GM23338 (cell line): ENCODE measurements at regions not wholly inside any gene's neighbourhood (a gene's known extent, or its start where the extent isn't known, plus 50 kb on each side); places are given as distances from the start of the nearest gene placed in this dataset.

Experiments
- ATAC-seq: fragments of 200-7000 bp; cut with Tn5 transposase; 3 replicates; pipeline ENCODE4 v1.9.1; 2020
- DNase-seq: peaks from one replicate; pipeline ENCODE4 v3.0.0-alpha.2; 2015; ENCODE audit warnings: low spot score
- H2AFZ ChIP-seq: fragments of 200-600 bp; sonication (generic); 2 replicates; pipeline ENCODE4 v1.8.0; 2016; ENCODE audit warnings: antibody characterized with exemption, mild to moderate bottlenecking, moderate library complexity
- H3F3A ChIP-seq: fragments of 200-600 bp; sonication (generic); replicated peaks from 2 replicates; pipeline ENCODE4 v1.8.0; 2017; ENCODE audit warnings: antibody characterized with exemption, mixed run types, low read depth
- H3K27ac ChIP-seq: fragments of 200-600 bp; sonication (generic); 2 replicates; pipeline ENCODE4 v1.6.1; 2016; ENCODE audit warnings: low read depth
- H3K27me3 ChIP-seq: fragments of 200-600 bp; sonication (generic); 2 replicates; pipeline ENCODE4 v1.8.0; 2016; ENCODE audit warnings: mild to moderate bottlenecking, mixed run types, moderate library complexity; ENCODE audit not compliant: insufficient read depth
- H3K36me3 ChIP-seq: fragments of 200-600 bp; sonication (generic); 2 replicates; pipeline ENCODE4 v1.8.0; 2016; ENCODE audit warnings: mild to moderate bottlenecking; ENCODE audit not compliant: insufficient read depth
- H3K4me1 ChIP-seq: fragments of 200-600 bp; sonication (generic); 2 replicates; pipeline ENCODE4 v1.8.0; 2016; ENCODE audit warnings: mild to moderate bottlenecking, moderate library complexity; ENCODE audit not compliant: insufficient read depth
- H3K4me2 ChIP-seq: fragments of 200-600 bp; sonication (generic); 2 replicates; pipeline ENCODE4 v1.7.1; 2017; ENCODE audit warnings: mixed run types
- H3K4me3 ChIP-seq: fragments of 200-600 bp; sonication (generic); 2 replicates; pipeline ENCODE4 v1.6.1; 2016; ENCODE audit warnings: mixed run types
- H3K79me2 ChIP-seq: fragments of 200-600 bp; sonication (generic); replicated peaks from 2 replicates; pipeline ENCODE4 v1.8.0; 2017; ENCODE audit warnings: mild to moderate bottlenecking; ENCODE audit not compliant: insufficient read depth
- H3K9me2 ChIP-seq: fragments of 200-600 bp; sonication (generic); 2 replicates; pipeline ENCODE4 v1.8.0; 2017; ENCODE audit not compliant: insufficient read depth
- H4K20me1 ChIP-seq: fragments of 200-600 bp; sonication (generic); replicated peaks from 2 replicates; pipeline ENCODE4 v1.8.0; 2017; ENCODE audit warnings: mild to moderate bottlenecking; ENCODE audit not compliant: insufficient read depth
- H3K27ac Mint-ChIP-seq: 2 replicates; pipeline ENCODE4 v1.8.0; 2020; ENCODE audit warnings: inconsistent platforms, mild to moderate bottlenecking, moderate library complexity, mixed read lengths
- H3K27me3 Mint-ChIP-seq: 3 replicates; pipeline ENCODE4 v1.8.0; 2022; ENCODE audit warnings: low read depth, mild to moderate bottlenecking, moderate library complexity, mixed read lengths, inconsistent platforms; ENCODE audit not compliant: insufficient read depth, poor library complexity
- H3K36me3 Mint-ChIP-seq: 3 replicates; pipeline ENCODE4 v1.8.0; 2021; ENCODE audit warnings: low read depth, mild to moderate bottlenecking, inconsistent platforms, moderate library complexity, mixed read lengths
- H3K4me1 Mint-ChIP-seq: 3 replicates; pipeline ENCODE4 v1.8.0; 2020; ENCODE audit warnings: mild to moderate bottlenecking, inconsistent platforms, mixed read lengths
- H3K4me3 Mint-ChIP-seq: 3 replicates; pipeline ENCODE4 v1.8.0; 2021; ENCODE audit warnings: moderate library complexity, mild to moderate bottlenecking, inconsistent platforms, mixed read lengths
- H3K9me3 Mint-ChIP-seq: 3 replicates; pipeline ENCODE4 v1.8.0; 2020; ENCODE audit warnings: moderate library complexity, mild to moderate bottlenecking, inconsistent platforms, mixed read lengths
- CREB1 ChIP-seq: fragments of 250-450 bp; sonication (Bioruptor Pico); IDR thresholded peaks from 2 replicates; pipeline ENCODE4 v1.5.0; 2020; ENCODE audit warnings: low read depth, mild to moderate bottlenecking, moderate library complexity
- EZH2 ChIP-seq: fragments of 200-600 bp; sonication (generic); IDR thresholded peaks from one replicate; pipeline ENCODE4 v1.8.0; 2017; ENCODE audit warnings: antibody characterized with exemption, mild to moderate bottlenecking, low read depth; ENCODE audit not compliant: unreplicated experiment
- EZH2phosphoT487 ChIP-seq: fragments of 200-600 bp; sonication (generic); IDR thresholded peaks from one replicate; pipeline ENCODE4 v1.8.1; 2018; ENCODE audit warnings: antibody characterized with exemption; ENCODE audit not compliant: unreplicated experiment
- JUNB ChIP-seq: IDR thresholded peaks from one replicate; pipeline ENCODE4 v1.6.1; 2016; ENCODE audit warnings: antibody characterized with exemption; ENCODE audit not compliant: unreplicated experiment
- NANOG ChIP-seq: IDR thresholded peaks from 2 replicates; pipeline ENCODE4 v1.6.1; 2016; ENCODE audit warnings: antibody characterized with exemption, borderline replicate concordance
- POLR2AphosphoS5 ChIP-seq: IDR thresholded peaks from 2 replicates; pipeline ENCODE4 v1.6.1; 2016; ENCODE audit warnings: antibody characterized with exemption, low read depth
- STAT1 ChIP-seq: IDR thresholded peaks from one replicate; pipeline ENCODE4 v1.6.1; 2016; ENCODE audit warnings: antibody characterized with exemption; ENCODE audit not compliant: unreplicated experiment
- ZNF114 ChIP-seq: fragments of 250-450 bp; sonication (Bioruptor Pico); IDR thresholded peaks from 2 replicates; pipeline ENCODE4 v1.5.0; 2020; ENCODE audit warnings: mild to moderate bottlenecking, moderate library complexity
- ZNF331 ChIP-seq: fragments of 250-450 bp; sonication (Bioruptor Pico); IDR thresholded peaks from 2 replicates; pipeline ENCODE4 v1.5.0; 2020; ENCODE audit warnings: low read depth, mild to moderate bottlenecking, moderate library complexity
- TF ChIP-seq, protein P1 (sequence below), 2 experiments: fragments of 200-600 bp in 1 of 2; sonication (generic) in 1 of 2; conservative IDR thresholded peaks; 2 replicates each; pipeline versions ENCODE4 v1.5.1 to v1.6.1; 2016 to 2017; ENCODE audit warnings: antibody characterized with exemption in 2 of 2, low read depth in 2 of 2, mild to moderate bottlenecking in 2 of 2, moderate library complexity in 1 of 2
- TF ChIP-seq, protein P2 (sequence below): IDR thresholded peaks from 2 replicates; pipeline ENCODE4 v1.6.1; 2016; ENCODE audit warnings: antibody characterized with exemption
- TF ChIP-seq, protein P3 (sequence below): fragments of 250-450 bp; sonication (Bioruptor Pico); IDR thresholded peaks from 2 replicates; pipeline ENCODE4 v1.5.0; 2020; ENCODE audit warnings: mild to moderate bottlenecking, moderate library complexity
- TF ChIP-seq, protein P4 (sequence below): IDR thresholded peaks from one replicate; pipeline ENCODE4 v1.6.1; 2018; ENCODE audit warnings: antibody characterized with exemption; ENCODE audit not compliant: unreplicated experiment

DNA sequence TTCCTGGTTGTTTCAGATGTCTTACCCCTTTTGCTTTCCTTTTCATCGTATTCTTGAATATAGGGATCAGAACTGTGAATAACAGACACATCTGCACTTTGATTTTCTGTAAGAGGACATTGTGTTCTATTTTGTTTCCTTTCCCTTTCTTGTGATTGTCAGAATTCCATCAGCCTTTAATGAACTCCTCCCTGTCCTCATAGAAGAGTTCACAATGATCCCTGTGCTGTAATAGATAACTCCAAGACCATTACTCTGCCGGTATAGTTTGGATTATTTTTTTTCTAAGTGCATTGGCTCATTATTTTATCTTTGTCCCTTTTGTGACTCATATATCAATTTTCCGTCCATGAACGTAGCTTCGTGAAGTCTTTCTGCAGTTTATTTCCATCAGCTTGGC lies 59.7 kb upstream of the PRDM8 start:
- no peaks in the 10 kb centered on the region for H3K79me2 ChIP-seq
- no peak for TF ChIP-seq JUNB
- TF ChIP-seq, protein P1, sequence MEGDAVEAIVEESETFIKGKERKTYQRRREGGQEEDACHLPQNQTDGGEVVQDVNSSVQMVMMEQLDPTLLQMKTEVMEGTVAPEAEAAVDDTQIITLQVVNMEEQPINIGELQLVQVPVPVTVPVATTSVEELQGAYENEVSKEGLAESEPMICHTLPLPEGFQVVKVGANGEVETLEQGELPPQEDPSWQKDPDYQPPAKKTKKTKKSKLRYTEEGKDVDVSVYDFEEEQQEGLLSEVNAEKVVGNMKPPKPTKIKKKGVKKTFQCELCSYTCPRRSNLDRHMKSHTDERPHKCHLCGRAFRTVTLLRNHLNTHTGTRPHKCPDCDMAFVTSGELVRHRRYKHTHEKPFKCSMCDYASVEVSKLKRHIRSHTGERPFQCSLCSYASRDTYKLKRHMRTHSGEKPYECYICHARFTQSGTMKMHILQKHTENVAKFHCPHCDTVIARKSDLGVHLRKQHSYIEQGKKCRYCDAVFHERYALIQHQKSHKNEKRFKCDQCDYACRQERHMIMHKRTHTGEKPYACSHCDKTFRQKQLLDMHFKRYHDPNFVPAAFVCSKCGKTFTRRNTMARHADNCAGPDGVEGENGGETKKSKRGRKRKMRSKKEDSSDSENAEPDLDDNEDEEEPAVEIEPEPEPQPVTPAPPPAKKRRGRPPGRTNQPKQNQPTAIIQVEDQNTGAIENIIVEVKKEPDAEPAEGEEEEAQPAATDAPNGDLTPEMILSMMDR (conservative IDR thresholded peaks at IDR 0.05; ENCODE audit: low read depth in 2 of 2), result no peak
- TF ChIP-seq NANOG, result no peak
- no peak for TF ChIP-seq CREB1 (CRISPR knock-in tag)
- no peak for TF ChIP-seq STAT1
- TF ChIP-seq ZNF114 (CRISPR knock-in tag), result no peak
- no peak for TF ChIP-seq ZNF331 (CRISPR knock-in tag)
- TF ChIP-seq, protein P2, sequence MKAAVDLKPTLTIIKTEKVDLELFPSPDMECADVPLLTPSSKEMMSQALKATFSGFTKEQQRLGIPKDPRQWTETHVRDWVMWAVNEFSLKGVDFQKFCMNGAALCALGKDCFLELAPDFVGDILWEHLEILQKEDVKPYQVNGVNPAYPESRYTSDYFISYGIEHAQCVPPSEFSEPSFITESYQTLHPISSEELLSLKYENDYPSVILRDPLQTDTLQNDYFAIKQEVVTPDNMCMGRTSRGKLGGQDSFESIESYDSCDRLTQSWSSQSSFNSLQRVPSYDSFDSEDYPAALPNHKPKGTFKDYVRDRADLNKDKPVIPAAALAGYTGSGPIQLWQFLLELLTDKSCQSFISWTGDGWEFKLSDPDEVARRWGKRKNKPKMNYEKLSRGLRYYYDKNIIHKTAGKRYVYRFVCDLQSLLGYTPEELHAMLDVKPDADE, result no peak
- no peak for TF ChIP-seq EZH2phosphoT487
- no peak for TF ChIP-seq EZH2
- TF ChIP-seq POLR2AphosphoS5, result no peak
- TF ChIP-seq, protein P3, sequence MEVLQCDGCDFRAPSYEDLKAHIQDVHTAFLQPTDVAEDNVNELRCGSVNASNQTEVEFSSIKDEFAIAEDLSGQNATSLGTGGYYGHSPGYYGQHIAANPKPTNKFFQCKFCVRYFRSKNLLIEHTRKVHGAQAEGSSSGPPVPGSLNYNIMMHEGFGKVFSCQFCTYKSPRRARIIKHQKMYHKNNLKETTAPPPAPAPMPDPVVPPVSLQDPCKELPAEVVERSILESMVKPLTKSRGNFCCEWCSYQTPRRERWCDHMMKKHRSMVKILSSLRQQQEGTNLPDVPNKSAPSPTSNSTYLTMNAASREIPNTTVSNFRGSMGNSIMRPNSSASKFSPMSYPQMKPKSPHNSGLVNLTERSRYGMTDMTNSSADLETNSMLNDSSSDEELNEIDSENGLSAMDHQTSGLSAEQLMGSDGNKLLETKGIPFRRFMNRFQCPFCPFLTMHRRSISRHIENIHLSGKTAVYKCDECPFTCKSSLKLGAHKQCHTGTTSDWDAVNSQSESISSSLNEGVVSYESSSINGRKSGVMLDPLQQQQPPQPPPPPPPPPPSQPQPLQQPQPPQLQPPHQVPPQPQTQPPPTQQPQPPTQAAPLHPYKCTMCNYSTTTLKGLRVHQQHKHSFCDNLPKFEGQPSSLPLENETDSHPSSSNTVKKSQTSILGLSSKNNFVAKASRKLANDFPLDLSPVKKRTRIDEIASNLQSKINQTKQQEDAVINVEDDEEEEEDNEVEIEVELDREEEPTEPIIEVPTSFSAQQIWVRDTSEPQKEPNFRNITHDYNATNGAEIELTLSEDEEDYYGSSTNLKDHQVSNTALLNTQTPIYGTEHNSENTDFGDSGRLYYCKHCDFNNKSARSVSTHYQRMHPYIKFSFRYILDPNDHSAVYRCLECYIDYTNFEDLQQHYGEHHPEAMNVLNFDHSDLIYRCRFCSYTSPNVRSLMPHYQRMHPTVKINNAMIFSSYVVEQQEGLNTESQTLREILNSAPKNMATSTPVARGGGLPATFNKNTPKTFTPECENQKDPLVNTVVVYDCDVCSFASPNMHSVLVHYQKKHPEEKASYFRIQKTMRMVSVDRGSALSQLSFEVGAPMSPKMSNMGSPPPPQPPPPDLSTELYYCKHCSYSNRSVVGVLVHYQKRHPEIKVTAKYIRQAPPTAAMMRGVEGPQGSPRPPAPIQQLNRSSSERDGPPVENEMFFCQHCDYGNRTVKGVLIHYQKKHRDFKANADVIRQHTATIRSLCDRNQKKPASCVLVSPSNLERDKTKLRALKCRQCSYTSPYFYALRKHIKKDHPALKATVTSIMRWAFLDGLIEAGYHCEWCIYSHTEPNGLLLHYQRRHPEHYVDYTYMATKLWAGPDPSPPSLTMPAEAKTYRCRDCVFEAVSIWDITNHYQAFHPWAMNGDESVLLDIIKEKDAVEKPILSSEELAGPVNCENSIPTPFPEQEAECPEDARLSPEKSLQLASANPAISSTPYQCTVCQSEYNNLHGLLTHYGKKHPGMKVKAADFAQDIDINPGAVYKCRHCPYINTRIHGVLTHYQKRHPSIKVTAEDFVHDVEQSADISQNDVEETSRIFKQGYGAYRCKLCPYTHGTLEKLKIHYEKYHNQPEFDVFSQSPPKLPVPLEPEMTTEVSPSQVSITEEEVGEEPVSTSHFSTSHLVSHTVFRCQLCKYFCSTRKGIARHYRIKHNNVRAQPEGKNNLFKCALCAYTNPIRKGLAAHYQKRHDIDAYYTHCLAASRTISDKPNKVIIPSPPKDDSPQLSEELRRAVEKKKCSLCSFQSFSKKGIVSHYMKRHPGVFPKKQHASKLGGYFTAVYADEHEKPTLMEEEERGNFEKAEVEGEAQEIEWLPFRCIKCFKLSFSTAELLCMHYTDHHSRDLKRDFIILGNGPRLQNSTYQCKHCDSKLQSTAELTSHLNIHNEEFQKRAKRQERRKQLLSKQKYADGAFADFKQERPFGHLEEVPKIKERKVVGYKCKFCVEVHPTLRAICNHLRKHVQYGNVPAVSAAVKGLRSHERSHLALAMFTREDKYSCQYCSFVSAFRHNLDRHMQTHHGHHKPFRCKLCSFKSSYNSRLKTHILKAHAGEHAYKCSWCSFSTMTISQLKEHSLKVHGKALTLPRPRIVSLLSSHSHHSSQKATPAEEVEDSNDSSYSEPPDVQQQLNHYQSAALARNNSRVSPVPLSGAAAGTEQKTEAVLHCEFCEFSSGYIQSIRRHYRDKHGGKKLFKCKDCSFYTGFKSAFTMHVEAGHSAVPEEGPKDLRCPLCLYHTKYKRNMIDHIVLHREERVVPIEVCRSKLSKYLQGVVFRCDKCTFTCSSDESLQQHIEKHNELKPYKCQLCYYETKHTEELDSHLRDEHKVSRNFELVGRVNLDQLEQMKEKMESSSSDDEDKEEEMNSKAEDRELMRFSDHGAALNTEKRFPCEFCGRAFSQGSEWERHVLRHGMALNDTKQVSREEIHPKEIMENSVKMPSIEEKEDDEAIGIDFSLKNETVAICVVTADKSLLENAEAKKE (CRISPR knock-in tag), result no peak
- TF ChIP-seq, protein P4, sequence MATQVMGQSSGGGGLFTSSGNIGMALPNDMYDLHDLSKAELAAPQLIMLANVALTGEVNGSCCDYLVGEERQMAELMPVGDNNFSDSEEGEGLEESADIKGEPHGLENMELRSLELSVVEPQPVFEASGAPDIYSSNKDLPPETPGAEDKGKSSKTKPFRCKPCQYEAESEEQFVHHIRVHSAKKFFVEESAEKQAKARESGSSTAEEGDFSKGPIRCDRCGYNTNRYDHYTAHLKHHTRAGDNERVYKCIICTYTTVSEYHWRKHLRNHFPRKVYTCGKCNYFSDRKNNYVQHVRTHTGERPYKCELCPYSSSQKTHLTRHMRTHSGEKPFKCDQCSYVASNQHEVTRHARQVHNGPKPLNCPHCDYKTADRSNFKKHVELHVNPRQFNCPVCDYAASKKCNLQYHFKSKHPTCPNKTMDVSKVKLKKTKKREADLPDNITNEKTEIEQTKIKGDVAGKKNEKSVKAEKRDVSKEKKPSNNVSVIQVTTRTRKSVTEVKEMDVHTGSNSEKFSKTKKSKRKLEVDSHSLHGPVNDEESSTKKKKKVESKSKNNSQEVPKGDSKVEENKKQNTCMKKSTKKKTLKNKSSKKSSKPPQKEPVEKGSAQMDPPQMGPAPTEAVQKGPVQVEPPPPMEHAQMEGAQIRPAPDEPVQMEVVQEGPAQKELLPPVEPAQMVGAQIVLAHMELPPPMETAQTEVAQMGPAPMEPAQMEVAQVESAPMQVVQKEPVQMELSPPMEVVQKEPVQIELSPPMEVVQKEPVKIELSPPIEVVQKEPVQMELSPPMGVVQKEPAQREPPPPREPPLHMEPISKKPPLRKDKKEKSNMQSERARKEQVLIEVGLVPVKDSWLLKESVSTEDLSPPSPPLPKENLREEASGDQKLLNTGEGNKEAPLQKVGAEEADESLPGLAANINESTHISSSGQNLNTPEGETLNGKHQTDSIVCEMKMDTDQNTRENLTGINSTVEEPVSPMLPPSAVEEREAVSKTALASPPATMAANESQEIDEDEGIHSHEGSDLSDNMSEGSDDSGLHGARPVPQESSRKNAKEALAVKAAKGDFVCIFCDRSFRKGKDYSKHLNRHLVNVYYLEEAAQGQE, result no peak
- H3K4me3 ChIP-seq, result no peak overlapping the region
- H3K9me2 ChIP-seq, result no peaks in the 10 kb centered on the region
- H3K36me3 ChIP-seq, result no peaks in the 10 kb centered on the region
- no peaks in the 10 kb centered on the region for H3F3A ChIP-seq
- Mint-ChIP-seq H3K36me3 (no peaks in the 10 kb centered on the region), H3K9me3 (no peaks in the 10 kb centered on the region), H3K27me3 (no peaks in the 10 kb centered on the region), H3K27ac (no peak overlapping the region), H3K4me1 (no peaks in the 10 kb centered on the region), H3K4me3 (no peak overlapping the region)
- H2AFZ ChIP-seq, result no peak overlapping the region
- H3K27me3 ChIP-seq, result no peaks in the 10 kb centered on the region
- ATAC-seq (no peak), DNase-seq (no peak)
- H3K4me2 ChIP-seq, result no peak overlapping the region
- H4K20me1 ChIP-seq, result no peaks in the 10 kb centered on the region
- no peak overlapping the region for H3K27ac ChIP-seq
- H3K4me1 ChIP-seq, result no peaks in the 10 kb centered on the region
